Gastroesophageal sphincter (tissue), 4 donors: ENCODE measurements at regions not wholly inside any gene's neighbourhood (a gene's known extent, or its start where the extent isn't known, plus 50 kb on each side); places are given as distances from the start of the nearest gene placed in this dataset.

Experiments
- ATAC-seq: fragments of 150-250 bp; one replicate; pipeline ENCODE4 v1.9.1; 2016; ENCODE audit warnings: mild to moderate bottlenecking, moderate library complexity
- H3K27ac ChIP-seq, 4 donors: fragments of 200-600 bp; sonication (generic) in 3 of 4; 1 replicate in 3 of 4; 2 replicates in 1 of 4; pipeline ENCODE4 v1.5.1; 2016 to 2019
- H3K27me3 ChIP-seq: fragments of 200-600 bp; sonication (generic); one replicate; pipeline ENCODE4 v1.5.1; 2019
- H3K36me3 ChIP-seq, 2 donors: fragments of 200-600 bp; sonication (generic); one replicate each; pipeline ENCODE4 v1.5.1; 2019; ENCODE audit warnings: control low read depth in 1 of 2
- H3K4me1 ChIP-seq, 3 donors: fragments of 200-600 bp; sonication (generic); 1 replicate in 2 of 3; 2 replicates in 1 of 3; pipeline ENCODE4 v1.5.1; 2016 to 2019; ENCODE audit warnings: control low read depth in 2 of 3
- H3K4me3 ChIP-seq, 2 donors: fragments of 200-600 bp; sonication (generic); one replicate each; pipeline ENCODE4 v1.5.1; 2019; ENCODE audit warnings: mild to moderate bottlenecking in 1 of 2, moderate library complexity in 1 of 2
- H3K9me3 ChIP-seq, 3 donors: fragments of 200-600 bp; sonication (generic); one replicate each; pipeline ENCODE4 v1.5.1; 2017 to 2019; ENCODE audit warnings: control low read depth in 2 of 3
- CTCF ChIP-seq, 4 experiments: fragments of 200-600 bp in 2 of 4; fragments of 450-650 bp in 2 of 4; sonication (generic) in 1 of 4; IDR thresholded peaks; one replicate each; pipeline ENCODE4 v1.5.1; 2017 to 2019; ENCODE audit warnings: antibody characterized with exemption in 4 of 4, mild to moderate bottlenecking in 2 of 4, moderate library complexity in 2 of 4
- EP300 ChIP-seq: sonication (generic); formaldehyde crosslinking; IDR thresholded peaks from one replicate; pipeline ENCODE4 v1.6.1; 2017; ENCODE audit warnings: antibody characterized with exemption, mild to moderate bottlenecking
- POLR2A ChIP-seq, 2 donors: fragments of 450-650 bp; IDR thresholded peaks; one replicate each; pipeline ENCODE4 v1.6.1; 2017; ENCODE audit warnings: antibody characterized with exemption in 2 of 2, mild to moderate bottlenecking in 2 of 2, moderate library complexity in 1 of 2
- POLR2AphosphoS5 ChIP-seq: sonication (generic); formaldehyde crosslinking; IDR thresholded peaks from one replicate; pipeline ENCODE4 v1.6.1; 2017; ENCODE audit warnings: antibody characterized with exemption
- WGBS, 2 donors: methylation state at CpG; one replicate each; pipeline ENCODE4 v1.1.5; 2018; ENCODE audit warnings: low coverage in 1 of 2; 5-methylcytosine and 5-hydroxymethylcytosine counted together

DNA sequence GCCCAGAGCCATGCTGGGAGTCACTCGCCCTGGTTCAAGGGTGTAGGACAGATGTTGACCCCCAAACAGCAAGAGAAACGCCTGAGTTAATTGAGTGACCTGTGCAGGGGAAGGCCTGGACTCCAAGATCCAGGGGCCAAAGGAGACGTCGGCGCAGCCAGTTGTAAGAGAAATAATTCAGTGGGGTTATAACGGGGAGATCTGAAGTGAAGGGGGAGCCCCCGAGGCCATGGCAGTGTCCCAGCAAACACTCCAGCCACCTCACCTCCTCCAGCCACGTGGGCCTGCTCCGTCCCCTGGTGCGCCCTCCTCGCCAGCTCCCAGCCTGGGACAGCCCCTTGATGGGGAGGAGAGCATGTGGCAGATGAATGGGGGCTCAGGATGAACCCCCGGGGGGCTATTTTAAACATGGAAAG lies 130.7 kb upstream of the GPC1 start:
- ATAC-seq: no peak
- Histone ChIP-seq H3K27ac (no peak overlapping the region), H3K4me3 (no peak overlapping the region), H3K9me3 (no peaks in the 10 kb centered on the region), H3K4me1 (no peaks in the 10 kb centered on the region), H3K36me3 (no peaks in the 10 kb centered on the region), H3K27me3 (no peaks in the 10 kb centered on the region)
- no peak for TF ChIP-seq CTCF (IDR thresholded peaks at IDR 0.05)
- no peak for TF ChIP-seq POLR2AphosphoS5
- WGBS, 2 donors: 68 to 83% methylated on average over 7 to 8 of the region's 12 CpGs

DNA sequence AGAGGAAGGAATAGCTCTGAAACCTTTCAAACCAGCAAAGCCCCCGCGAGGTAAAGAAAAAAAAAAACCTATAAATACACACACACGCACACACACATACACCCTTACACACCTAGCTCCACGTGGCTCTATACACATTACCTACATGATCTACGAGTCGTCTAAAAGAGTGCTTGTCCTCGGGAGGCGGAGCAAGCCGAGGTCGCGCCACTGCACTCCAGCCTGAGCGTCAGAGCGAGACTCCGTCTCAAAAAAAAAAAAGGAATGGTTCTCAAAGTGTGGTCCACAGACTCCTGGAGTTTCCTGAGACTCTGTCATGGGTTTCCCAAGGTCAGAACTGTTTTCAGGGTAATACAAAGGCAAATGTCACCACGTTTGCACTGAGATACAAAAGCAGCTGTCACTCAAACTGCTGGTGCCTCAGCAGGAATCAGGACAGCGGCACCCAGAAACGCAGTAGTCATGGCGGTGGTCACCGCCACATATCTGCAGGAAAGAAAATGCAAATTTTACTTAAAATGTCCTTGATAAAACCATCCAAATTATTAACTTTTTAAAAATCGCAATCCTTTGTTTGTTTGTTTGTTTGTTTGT lies 130.0 kb upstream of the GPC1 start:
- Histone ChIP-seq H3K4me1 (no peaks in the 10 kb centered on the region), H3K4me3 (no peak overlapping the region), H3K27me3 (no peaks in the 10 kb centered on the region), H3K27ac (no peak overlapping the region), H3K9me3 (no peaks in the 10 kb centered on the region), H3K36me3 (no peaks in the 10 kb centered on the region)
- ATAC-seq: no peak
- 76 to 83% methylated on average over 10 to 19 of the region's 20 CpGs for WGBS, 2 donors
- TF ChIP-seq EP300 (no peak), CTCF (IDR thresholded peaks at IDR 0.05) (no peak), POLR2A (IDR thresholded peaks at IDR 0.05) (no peak), POLR2AphosphoS5 (no peak)

DNA sequence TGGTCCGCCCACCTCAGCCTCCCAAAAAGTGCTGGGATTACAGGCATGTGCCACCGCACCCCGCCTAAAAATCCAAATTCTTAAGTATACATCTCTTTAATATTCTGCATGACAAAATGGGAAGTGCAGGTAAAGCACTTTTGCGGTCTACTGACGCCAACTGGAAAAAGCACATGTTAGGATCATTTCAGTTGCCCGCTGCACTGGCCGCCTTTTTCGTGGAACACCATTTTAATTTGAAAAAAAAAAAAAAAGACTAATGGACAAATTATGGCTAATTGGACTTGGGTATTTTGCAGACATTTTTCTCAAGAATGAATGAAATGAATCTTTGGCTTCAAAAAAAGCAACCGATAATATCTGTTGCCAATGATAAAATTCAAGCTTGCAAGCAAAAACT lies 129.3 kb upstream of the GPC1 start:
- Histone ChIP-seq H3K4me3 (no peak overlapping the region), H3K27me3 (no peaks in the 10 kb centered on the region), H3K36me3 (no peaks in the 10 kb centered on the region), H3K9me3 (no peaks in the 10 kb centered on the region), H3K27ac (no peak overlapping the region), H3K4me1 (no peaks in the 10 kb centered on the region)
- no peak for ATAC-seq
- WGBS, 2 donors: 94 to 96% methylated on average over 8 to 9 of the region's 9 CpGs
- TF ChIP-seq POLR2A (IDR thresholded peaks at IDR 0.05) (no peak), CTCF (IDR thresholded peaks at IDR 0.05) (no peak), EP300 (no peak), POLR2AphosphoS5 (no peak)

GRCh38 chr2:240308111-240308651 lies 127.3 kb upstream of the GPC1 start:
- 90 to 100% methylated on average over 2 of the region's 17 CpGs for WGBS, 2 donors

More at GRCh38 chr2:240308111-240308651, 127.3 kb upstream of the GPC1 start:
- no peak for ATAC-seq
- no peak for TF ChIP-seq POLR2AphosphoS5
- no peak for TF ChIP-seq EP300
- TF ChIP-seq CTCF (IDR thresholded peaks at IDR 0.05): no peak
- no peak for TF ChIP-seq POLR2A (IDR thresholded peaks at IDR 0.05)
- no peak overlapping the region for H3K4me3 ChIP-seq
- no peaks in the 10 kb centered on the region for H3K27me3 ChIP-seq
- H3K9me3 ChIP-seq: no peaks in the 10 kb centered on the region
- H3K27ac ChIP-seq: no peak overlapping the region
- H3K36me3 ChIP-seq: no peaks in the 10 kb centered on the region
- no peaks in the 10 kb centered on the region for H3K4me1 ChIP-seq
